Gastrocnemius medialis (tissue), 4 donors: ENCODE measurements at regions not wholly inside any gene's neighbourhood (a gene's known extent, or its start where the extent isn't known, plus 50 kb on each side); places are given as distances from the start of the nearest gene placed in this dataset.

Experiments used
- POLR2A ChIP-seq, 2 donors: fragments of 450-650 bp; IDR thresholded peaks; one replicate each; pipeline ENCODE4 v1.6.1; 2017; ENCODE audit warnings: antibody characterized with exemption in 2 of 2, mild to moderate bottlenecking in 2 of 2, moderate library complexity in 2 of 2
- TF ChIP-seq, protein P1 (sequence below), 5 experiments: fragments of 450-650 bp in 3 of 5; fragments of 200-600 bp in 2 of 5; sonication (generic) in 2 of 5; IDR thresholded peaks in 4 of 5; conservative IDR thresholded peaks in 1 of 5; 1 replicate in 4 of 5; 2 replicates in 1 of 5; pipeline ENCODE4 v1.5.1; 2016 to 2019; ENCODE audit warnings: antibody characterized with exemption in 5 of 5, mild to moderate bottlenecking in 3 of 5, moderate library complexity in 3 of 5

DNA sequence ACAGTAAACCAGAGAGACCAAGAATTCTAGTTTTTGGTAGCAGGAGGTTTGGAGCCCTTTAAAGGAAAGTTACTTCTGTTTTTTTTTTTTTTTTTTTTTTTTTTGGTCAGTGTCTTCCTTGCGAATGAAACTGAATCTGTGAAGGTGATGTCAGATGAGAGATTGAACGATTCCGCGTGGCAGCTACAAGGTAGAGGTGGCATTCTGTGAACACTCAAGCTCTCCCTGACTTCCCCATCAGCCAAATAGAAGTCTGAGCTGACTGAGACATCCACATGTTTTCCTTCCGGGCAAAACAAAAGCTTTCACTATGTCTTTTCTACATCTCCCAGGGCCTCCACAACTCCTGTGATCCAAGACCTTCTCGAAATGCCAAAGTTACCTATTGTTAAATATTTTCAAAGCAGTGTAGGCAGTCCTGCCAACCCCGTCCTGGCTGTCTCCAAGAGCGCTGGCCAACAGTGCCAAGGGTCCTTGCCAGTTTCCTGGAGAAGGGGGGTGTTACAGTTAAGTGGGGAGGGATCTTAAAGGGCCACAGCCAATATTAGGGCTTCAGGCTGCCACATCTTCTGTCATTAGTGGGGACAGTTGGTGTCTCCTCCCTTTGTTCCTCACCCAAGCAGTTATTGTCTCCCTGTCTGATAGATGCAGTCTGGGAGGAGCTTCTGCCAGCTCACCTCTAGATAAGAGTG is 102.9 kb upstream of the SLC34A2 start:
- TF ChIP-seq, protein P1, sequence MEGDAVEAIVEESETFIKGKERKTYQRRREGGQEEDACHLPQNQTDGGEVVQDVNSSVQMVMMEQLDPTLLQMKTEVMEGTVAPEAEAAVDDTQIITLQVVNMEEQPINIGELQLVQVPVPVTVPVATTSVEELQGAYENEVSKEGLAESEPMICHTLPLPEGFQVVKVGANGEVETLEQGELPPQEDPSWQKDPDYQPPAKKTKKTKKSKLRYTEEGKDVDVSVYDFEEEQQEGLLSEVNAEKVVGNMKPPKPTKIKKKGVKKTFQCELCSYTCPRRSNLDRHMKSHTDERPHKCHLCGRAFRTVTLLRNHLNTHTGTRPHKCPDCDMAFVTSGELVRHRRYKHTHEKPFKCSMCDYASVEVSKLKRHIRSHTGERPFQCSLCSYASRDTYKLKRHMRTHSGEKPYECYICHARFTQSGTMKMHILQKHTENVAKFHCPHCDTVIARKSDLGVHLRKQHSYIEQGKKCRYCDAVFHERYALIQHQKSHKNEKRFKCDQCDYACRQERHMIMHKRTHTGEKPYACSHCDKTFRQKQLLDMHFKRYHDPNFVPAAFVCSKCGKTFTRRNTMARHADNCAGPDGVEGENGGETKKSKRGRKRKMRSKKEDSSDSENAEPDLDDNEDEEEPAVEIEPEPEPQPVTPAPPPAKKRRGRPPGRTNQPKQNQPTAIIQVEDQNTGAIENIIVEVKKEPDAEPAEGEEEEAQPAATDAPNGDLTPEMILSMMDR (IDR thresholded peaks at IDR 0.05 in 4 of 5, conservative IDR thresholded peaks at IDR 0.05 in 1 of 5): no peak
- TF ChIP-seq POLR2A (IDR thresholded peaks at IDR 0.05): no peak
